CD14-positive monocyte (primary cell): ENCODE measurements at regions not wholly inside any gene's neighbourhood (a gene's known extent, or its start where the extent isn't known, plus 50 kb on each side); places are given as distances from the start of the nearest gene placed in this dataset.

Experiments
- DNase-seq, 3 donors: peaks; one replicate each; pipeline ENCODE4 v3.0.0-alpha.2; 2011 to 2022
- H2AFZ ChIP-seq: 2 replicates; pipeline ENCODE4 v1.6.0; 2012; ENCODE audit warnings: mild to moderate bottlenecking, low read depth, low read length, inconsistent platforms; ENCODE audit not compliant: insufficient read depth, poor library complexity, severe bottlenecking
- H3K27ac ChIP-seq, 2 donors: 1 replicate in 1 of 2; 2 replicates in 1 of 2; pipeline ENCODE4 v1.5.1; 2012 to 2013; ENCODE audit warnings: low read length in 2 of 2, control low read depth in 1 of 2, inconsistent platforms in 1 of 2, low read depth in 1 of 2, mild to moderate bottlenecking in 1 of 2
- H3K27me3 ChIP-seq, 2 donors: one replicate each; pipeline versions ENCODE4 v1.6.0 to v1.6.1; 2011 to 2013; ENCODE audit warnings: low read length in 2 of 2; ENCODE audit not compliant: control insufficient read depth in 2 of 2, insufficient read depth in 2 of 2
- H3K36me3 ChIP-seq, 2 donors: replicated peaks in 1 of 2; 1 replicate in 1 of 2; 2 replicates in 1 of 2; pipeline versions ENCODE4 v1.5.1 to v1.6.1; 2012 to 2013; ENCODE audit warnings: low read length in 2 of 2, control low read depth in 1 of 2, inconsistent platforms in 1 of 2, mild to moderate bottlenecking in 1 of 2; ENCODE audit not compliant: insufficient read depth in 2 of 2, control insufficient read depth in 1 of 2
- H3K4me1 ChIP-seq, 2 donors: 1 replicate in 1 of 2; 2 replicates in 1 of 2; pipeline versions ENCODE4 v1.5.1 to v1.6.1; 2012 to 2013; ENCODE audit warnings: low read length in 2 of 2, control low read depth in 1 of 2, inconsistent platforms in 1 of 2, mild to moderate bottlenecking in 1 of 2, moderate library complexity in 1 of 2; ENCODE audit not compliant: insufficient read depth in 2 of 2, control insufficient read depth in 1 of 2
- H3K4me2 ChIP-seq: replicated peaks from 2 replicates; pipeline ENCODE3; 2012; ENCODE audit warnings: low read length, moderate library complexity, mild to moderate bottlenecking; ENCODE audit not compliant: poor library complexity, severe bottlenecking; ENCODE audit errors: extremely low read depth
- H3K4me3 ChIP-seq, 3 experiments: fragments of 200-600 bp in 1 of 3; sonication (generic) in 1 of 3; replicated peaks in 1 of 3; 1 replicate in 2 of 3; 2 replicates in 1 of 3; pipeline ENCODE4 v1.5.1; 2011 to 2013; ENCODE audit warnings: low read length in 3 of 3, mild to moderate bottlenecking in 3 of 3, control low read depth in 2 of 3, low read depth in 2 of 3, inconsistent platforms in 1 of 3, moderate library complexity in 1 of 3
- H3K79me2 ChIP-seq: 2 replicates; pipeline ENCODE4 v1.6.0; 2012; ENCODE audit warnings: mild to moderate bottlenecking, control low read depth, inconsistent platforms, low read length, moderate library complexity; ENCODE audit not compliant: insufficient read depth
- H3K9ac ChIP-seq: 2 replicates; pipeline ENCODE4 v1.6.0; 2017; ENCODE audit warnings: low read length, mild to moderate bottlenecking; ENCODE audit not compliant: insufficient read depth, poor library complexity, severe bottlenecking
- H3K9me3 ChIP-seq, 2 donors: replicated peaks in 1 of 2; 1 replicate in 1 of 2; 2 replicates in 1 of 2; pipeline versions ENCODE4 v1.5.1 to v1.6.1; 2012 to 2013; ENCODE audit warnings: low read length in 2 of 2, control low read depth in 1 of 2; ENCODE audit not compliant: control insufficient read depth in 1 of 2, insufficient read depth in 1 of 2
- H4K20me1 ChIP-seq: 2 replicates; pipeline ENCODE4 v1.6.0; 2012; ENCODE audit warnings: mild to moderate bottlenecking, low read length, control low read depth, moderate library complexity; ENCODE audit not compliant: insufficient read depth
- H3K27ac Mint-ChIP-seq, 7 donors: one replicate each; pipeline ENCODE4 v1.8.0; 2020; ENCODE audit warnings: mild to moderate bottlenecking in 7 of 7, mixed read lengths in 7 of 7, moderate library complexity in 6 of 7, inconsistent platforms in 2 of 7
- H3K27me3 Mint-ChIP-seq, 3 donors: one replicate each; pipeline ENCODE4 v1.8.0; 2021 to 2022; ENCODE audit warnings: low read depth in 3 of 3, mild to moderate bottlenecking in 3 of 3, mixed read lengths in 3 of 3, moderate library complexity in 3 of 3, inconsistent platforms in 1 of 3
- H3K36me3 Mint-ChIP-seq, 2 donors: one replicate each; pipeline ENCODE4 v1.8.0; 2020; ENCODE audit warnings: mixed read lengths in 2 of 2, inconsistent platforms in 1 of 2, mild to moderate bottlenecking in 1 of 2
- H3K4me1 Mint-ChIP-seq: one replicate; pipeline ENCODE4 v1.8.0; 2020; ENCODE audit warnings: mild to moderate bottlenecking, mixed read lengths
- H3K4me3 Mint-ChIP-seq, 2 donors: one replicate each; pipeline ENCODE4 v1.8.0; 2020; ENCODE audit warnings: mild to moderate bottlenecking in 2 of 2, mixed read lengths in 2 of 2, moderate library complexity in 1 of 2
- H3K9me3 Mint-ChIP-seq, 7 donors: one replicate each; pipeline ENCODE4 v1.8.0; 2020 to 2022; ENCODE audit warnings: mixed read lengths in 7 of 7, mild to moderate bottlenecking in 6 of 7, moderate library complexity in 6 of 7, inconsistent platforms in 2 of 7
- WGBS: methylation state at CpG from one replicate; pipeline ENCODE4 v1.1.5; 2013; ENCODE audit warnings: missing lambda C conversion rate; ENCODE audit not compliant: insufficient coverage; 5-methylcytosine and 5-hydroxymethylcytosine counted together
- intact Hi-C, 2 donors: fragments of 100-400 bp; cut with micrococcal nuclease; formaldehyde crosslinking; loops; one replicate each; pipeline versions ENCODE4 v1.15.0 to v1.15.1; 2023
- TF ChIP-seq, protein P1 (sequence below): fragments of 200-600 bp; IDR thresholded peaks from one replicate; pipeline ENCODE4 v1.8.0; 2022; ENCODE audit warnings: antibody characterized with exemption, mild to moderate bottlenecking

DNA sequence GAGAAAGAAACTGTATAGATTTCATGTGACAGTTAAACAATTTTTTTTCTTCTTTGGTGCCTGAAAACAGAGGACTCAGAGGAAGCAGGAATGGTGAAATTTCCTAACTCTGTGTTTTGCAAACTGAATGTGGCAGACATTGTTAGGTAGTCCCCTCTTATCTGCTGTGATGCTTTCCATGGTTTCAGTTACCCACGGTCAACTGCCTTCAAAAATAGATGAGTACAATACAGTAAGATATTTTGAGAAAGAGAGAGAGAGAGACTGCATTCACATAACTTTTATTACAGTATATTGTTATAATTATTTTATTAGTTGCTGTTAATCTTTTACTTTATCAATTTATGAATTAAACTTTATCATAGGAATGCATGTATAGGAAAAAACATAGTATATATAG, 627.2 kb downstream of the CCDC171 start:
- Histone ChIP-seq H3K9me3 (peaks cover 0 to under 1% of the 10 kb centered on the region in 2 donors), H2AFZ (no peak overlapping the region), H3K27me3 (no peaks in the 10 kb centered on the region), H3K4me3 (no peak overlapping the region), H3K27ac (no peak overlapping the region), H3K36me3 (no peaks in the 10 kb centered on the region), H3K4me1 (no peaks in the 10 kb centered on the region), H3K79me2 (no peaks in the 10 kb centered on the region), H4K20me1 (no peaks in the 10 kb centered on the region), H3K4me2 (no peak overlapping the region), H3K9ac (no peak overlapping the region)
- no peak for DNase-seq
- TF ChIP-seq, protein P1, sequence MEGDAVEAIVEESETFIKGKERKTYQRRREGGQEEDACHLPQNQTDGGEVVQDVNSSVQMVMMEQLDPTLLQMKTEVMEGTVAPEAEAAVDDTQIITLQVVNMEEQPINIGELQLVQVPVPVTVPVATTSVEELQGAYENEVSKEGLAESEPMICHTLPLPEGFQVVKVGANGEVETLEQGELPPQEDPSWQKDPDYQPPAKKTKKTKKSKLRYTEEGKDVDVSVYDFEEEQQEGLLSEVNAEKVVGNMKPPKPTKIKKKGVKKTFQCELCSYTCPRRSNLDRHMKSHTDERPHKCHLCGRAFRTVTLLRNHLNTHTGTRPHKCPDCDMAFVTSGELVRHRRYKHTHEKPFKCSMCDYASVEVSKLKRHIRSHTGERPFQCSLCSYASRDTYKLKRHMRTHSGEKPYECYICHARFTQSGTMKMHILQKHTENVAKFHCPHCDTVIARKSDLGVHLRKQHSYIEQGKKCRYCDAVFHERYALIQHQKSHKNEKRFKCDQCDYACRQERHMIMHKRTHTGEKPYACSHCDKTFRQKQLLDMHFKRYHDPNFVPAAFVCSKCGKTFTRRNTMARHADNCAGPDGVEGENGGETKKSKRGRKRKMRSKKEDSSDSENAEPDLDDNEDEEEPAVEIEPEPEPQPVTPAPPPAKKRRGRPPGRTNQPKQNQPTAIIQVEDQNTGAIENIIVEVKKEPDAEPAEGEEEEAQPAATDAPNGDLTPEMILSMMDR: no peak
- no peak overlapping the region for H3K27ac Mint-ChIP-seq
- no peak overlapping the region for H3K4me3 Mint-ChIP-seq
- WGBS: no CpG with 5 or more reads among the region's 1 CpG
- intact Hi-C loops: no loop called here
- H3K4me1 Mint-ChIP-seq: no peaks in the 10 kb centered on the region
- H3K27me3 Mint-ChIP-seq: peaks cover 0 to 3% (median 0%) of the 10 kb centered on the region in 3 donors
- no peaks in the 10 kb centered on the region for H3K36me3 Mint-ChIP-seq
- H3K9me3 Mint-ChIP-seq: peaks cover 0 to 8% (median 3%) of the 10 kb centered on the region in 7 donors

DNA sequence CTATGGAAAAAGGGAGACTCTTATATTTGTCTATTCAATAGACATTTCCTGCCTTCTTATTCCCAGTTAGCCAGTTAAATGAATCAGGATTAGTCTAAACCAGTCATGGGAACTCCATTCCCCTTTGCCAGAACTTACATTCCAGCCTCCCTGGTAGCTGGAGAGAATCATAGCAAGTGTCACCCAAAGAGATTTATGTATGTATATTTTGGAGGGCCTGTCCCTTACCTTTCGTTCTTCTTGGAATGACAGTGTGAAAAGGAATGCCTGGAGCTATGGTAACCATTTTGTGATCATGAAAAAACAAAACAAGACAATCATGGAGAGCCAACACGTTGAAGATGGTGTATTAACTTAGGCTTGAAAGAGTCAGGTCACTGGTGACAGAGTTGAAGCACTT, 627.7 kb downstream of the CCDC171 start:
- H3K4me2 ChIP-seq: no peak overlapping the region
- no peak overlapping the region for H2AFZ ChIP-seq
- Mint-ChIP-seq H3K27me3 (no peaks in the 10 kb centered on the region), H3K4me1 (no peaks in the 10 kb centered on the region), H3K27ac (no peak overlapping the region), H3K9me3 (peaks cover 0 to 8% (median 3%) of the 10 kb centered on the region in 7 donors), H3K4me3 (no peak overlapping the region), H3K36me3 (no peaks in the 10 kb centered on the region)
- no peaks in the 10 kb centered on the region for H3K36me3 ChIP-seq
- no peak overlapping the region for H3K9ac ChIP-seq
- intact Hi-C loops: no loop called here
- H3K27me3 ChIP-seq: no peaks in the 10 kb centered on the region
- 86% methylated on average over 1 of the region's 2 CpGs for WGBS
- H3K4me1 ChIP-seq: no peaks in the 10 kb centered on the region
- DNase-seq: no peak
- peaks cover 0 to 5% of the 10 kb centered on the region in 2 donors for H3K9me3 ChIP-seq
- H3K4me3 ChIP-seq: no peak overlapping the region
- no peaks in the 10 kb centered on the region for H4K20me1 ChIP-seq
- H3K27ac ChIP-seq: no peak overlapping the region
- H3K79me2 ChIP-seq: no peaks in the 10 kb centered on the region
- TF ChIP-seq, protein P1: no peak
